ENCODE measurements at regions not wholly inside any gene's neighbourhood (a gene's known extent, or its start where the extent isn't known, plus 50 kb on each side); places are given as distances from the start of the nearest gene placed in this dataset.

GRCh38 chr1:87457408-87457807 lies 128.7 kb downstream of the LMO4 start:
- no peaks in the 10 kb centered on the region for H3K4me1 ChIP-seq
- no peaks in the 10 kb centered on the region for H3K36me3 ChIP-seq
- H3K4me3 ChIP-seq: no peak overlapping the region
- no peak for TF ChIP-seq CTCF (IDR thresholded peaks at IDR 0.05)
- H3K27ac ChIP-seq: no peak overlapping the region
- no peaks in the 10 kb centered on the region for H3K9me3 ChIP-seq
- intact Hi-C loops (cut with DNase I): no loop called here
- no peak for DNase-seq (ENCODE audit: low spot score in 2 of 2)
- H3K27me3 ChIP-seq: no peaks in the 10 kb centered on the region

GRCh38 chr1:87462894-87463293 lies 134.2 kb downstream of the LMO4 start:
- H3K4me1 ChIP-seq: no peaks in the 10 kb centered on the region
- no peak for TF ChIP-seq CTCF (IDR thresholded peaks at IDR 0.05)
- no peaks in the 10 kb centered on the region for H3K9me3 ChIP-seq
- H3K36me3 ChIP-seq: no peaks in the 10 kb centered on the region
- intact Hi-C loops (cut with DNase I): no loop called here
- no peak overlapping the region for H3K4me3 ChIP-seq
- DNase-seq (ENCODE audit: low spot score in 2 of 2): no peak
- H3K27ac ChIP-seq: no peak overlapping the region
- H3K27me3 ChIP-seq: no peaks in the 10 kb centered on the region

- TF ChIP-seq CTCF (IDR thresholded peaks at IDR 0.05): no peak
- H3K27me3 ChIP-seq: no peaks in the 10 kb centered on the region
- no peaks in the 10 kb centered on the region for H3K9me3 ChIP-seq
- DNase-seq (ENCODE audit: low spot score in 2 of 2): no peak
- no peak overlapping the region for H3K27ac ChIP-seq
- H3K4me1 ChIP-seq: no peaks in the 10 kb centered on the region
- intact Hi-C loops (cut with DNase I): no loop called here
- H3K36me3 ChIP-seq: no peaks in the 10 kb centered on the region
- H3K4me3 ChIP-seq: no peak overlapping the region
These were observed 135.4 kb downstream of the LMO4 start for GRCh38 chr1:87464022-87464490.

GRCh38 chr1:87466621-87467020 lies 137.9 kb downstream of the LMO4 start:
- intact Hi-C loops (cut with DNase I): no loop called here
- H3K9me3 ChIP-seq: no peaks in the 10 kb centered on the region
- H3K4me1 ChIP-seq: no peaks in the 10 kb centered on the region
- no peaks in the 10 kb centered on the region for H3K36me3 ChIP-seq
- H3K27me3 ChIP-seq: no peaks in the 10 kb centered on the region
- H3K4me3 ChIP-seq: no peak overlapping the region
- H3K27ac ChIP-seq: no peak overlapping the region
- DNase-seq (ENCODE audit: low spot score in 2 of 2): no peak
- TF ChIP-seq CTCF (IDR thresholded peaks at IDR 0.05): no peak

GRCh38 chr1:87472716-87473115 lies 144.0 kb downstream of the LMO4 start:
- Histone ChIP-seq H3K27me3 (no peaks in the 10 kb centered on the region), H3K9me3 (no peaks in the 10 kb centered on the region), H3K4me1 (no peaks in the 10 kb centered on the region), H3K4me3 (no peak overlapping the region), H3K27ac (no peak overlapping the region), H3K36me3 (no peaks in the 10 kb centered on the region)
- no peak for TF ChIP-seq CTCF (IDR thresholded peaks at IDR 0.05)
- intact Hi-C loops (cut with DNase I): no loop called here
- DNase-seq (ENCODE audit: low spot score in 2 of 2): no peak

GRCh38 chr1:87473203-87473661 lies 144.6 kb downstream of the LMO4 start:
- Histone ChIP-seq H3K27ac (no peak overlapping the region), H3K4me1 (no peaks in the 10 kb centered on the region), H3K36me3 (no peaks in the 10 kb centered on the region), H3K27me3 (no peaks in the 10 kb centered on the region), H3K9me3 (no peaks in the 10 kb centered on the region), H3K4me3 (no peak overlapping the region)
- intact Hi-C loops (cut with DNase I): no loop called here
- no peak for TF ChIP-seq CTCF (IDR thresholded peaks at IDR 0.05)
- no peak for DNase-seq (ENCODE audit: low spot score in 2 of 2)

All from ascending aorta (tissue), 2 donors.